Left hindlimb (tissue), 1 donor: ENCODE measurements at regions not wholly inside any gene's neighbourhood (a gene's known extent, or its start where the extent isn't known, plus 50 kb on each side); places are given as distances from the start of the nearest gene placed in this dataset.

Source experiments
- DNase-seq: peaks from one replicate; pipeline ENCODE4 v3.0.0-alpha.2; 2018

DNA sequence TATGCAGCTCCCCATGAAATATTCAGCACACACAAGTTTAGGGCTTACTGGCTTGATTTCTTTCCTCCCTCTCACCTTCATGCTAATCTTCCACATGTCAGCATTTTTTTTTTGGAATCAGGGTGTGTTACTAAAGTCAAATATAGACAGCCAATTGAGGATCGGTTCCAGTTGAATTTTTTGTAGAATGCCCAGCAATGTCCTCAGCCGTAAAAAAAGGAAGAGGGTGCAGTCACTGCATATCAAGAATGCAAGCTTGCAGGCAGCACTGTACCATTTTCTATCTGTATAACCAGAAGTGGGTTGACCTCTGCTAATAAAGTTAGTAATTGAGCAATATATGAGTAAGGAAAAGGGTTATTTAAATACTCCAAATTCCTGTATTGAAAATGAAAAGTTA is 51.4 kb upstream of the CHMP2B start:
- DNase-seq, result no peak

DNA sequence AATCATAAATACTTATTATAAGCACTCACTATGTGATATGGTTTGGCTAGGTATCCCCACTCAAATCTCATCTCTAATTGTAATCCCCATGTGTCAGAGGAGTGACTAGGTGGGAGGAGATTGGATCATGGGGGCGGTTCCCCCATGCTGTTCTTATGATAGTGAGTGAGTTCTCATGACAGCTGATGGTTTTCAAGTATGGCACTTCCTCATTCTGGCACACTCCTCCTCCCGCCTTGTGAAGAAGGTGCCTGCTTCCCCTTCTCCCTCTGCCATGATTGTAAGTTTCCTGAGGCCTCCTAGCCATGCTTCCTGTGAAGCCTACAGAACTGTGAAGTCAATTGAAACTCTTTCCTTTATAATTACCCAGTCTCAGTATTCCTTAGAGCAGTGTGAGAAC is 53.3 kb upstream of the CHMP2B start:
- DNase-seq, result no peak

DNA sequence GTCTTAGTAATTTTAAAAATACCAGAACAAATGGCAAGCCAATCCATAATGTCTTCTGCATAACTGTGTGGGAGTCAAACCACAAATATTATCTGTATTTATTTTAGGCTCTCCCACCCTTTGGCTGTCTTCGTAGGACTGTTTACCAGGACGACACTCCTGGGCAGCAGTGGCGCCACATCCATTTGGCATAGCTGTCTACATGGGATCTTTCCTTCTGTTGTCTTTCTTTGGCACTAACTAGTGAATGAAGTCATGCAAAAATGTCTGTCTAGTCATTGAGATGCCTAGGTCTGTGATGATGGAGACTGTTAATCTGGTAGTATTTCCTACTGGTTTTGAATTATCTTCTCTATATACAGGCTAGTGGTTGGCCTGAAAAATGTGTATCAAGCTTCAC is 54.0 kb upstream of the CHMP2B start:
- DNase-seq, result no peak

DNA sequence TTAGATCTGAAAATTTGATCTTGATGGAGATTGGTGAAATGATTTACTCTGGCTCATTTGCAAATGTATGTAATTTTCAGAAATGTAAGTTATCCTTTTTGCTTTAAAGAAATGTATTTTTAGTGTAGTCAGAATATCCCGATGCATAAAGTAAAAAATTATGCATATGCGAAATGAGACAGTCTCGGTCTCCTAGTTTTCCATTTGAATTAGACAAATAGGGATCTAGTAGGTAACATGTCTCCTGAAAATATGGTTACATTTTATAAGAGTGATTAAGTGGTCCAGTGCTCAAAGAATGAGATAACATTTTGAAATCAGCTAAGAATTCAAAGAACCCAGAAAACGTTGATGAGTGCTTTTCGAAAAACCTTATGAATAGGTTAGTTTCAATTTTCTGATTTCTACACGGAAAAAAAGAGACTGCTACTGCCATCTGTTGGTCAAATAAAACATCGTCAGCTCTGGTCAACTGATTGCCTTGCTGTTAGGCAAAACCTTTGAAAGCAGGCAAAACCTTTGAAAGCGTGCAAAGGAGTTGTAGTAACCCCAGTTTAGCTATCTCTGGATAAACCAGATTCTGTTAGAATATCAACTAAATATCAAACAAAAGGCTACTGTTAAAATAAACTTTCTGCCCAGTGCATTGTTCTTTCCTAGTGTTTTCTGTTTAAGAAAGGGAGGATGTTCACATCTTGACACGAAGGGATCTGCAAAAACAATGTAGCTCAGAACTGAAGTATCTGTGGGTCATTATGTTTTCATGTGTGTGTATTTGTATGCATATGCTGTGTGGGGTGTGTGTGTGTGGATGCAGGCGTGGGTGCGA is 59.3 kb upstream of the CHMP2B start:
- DNase-seq, result no peak

DNA sequence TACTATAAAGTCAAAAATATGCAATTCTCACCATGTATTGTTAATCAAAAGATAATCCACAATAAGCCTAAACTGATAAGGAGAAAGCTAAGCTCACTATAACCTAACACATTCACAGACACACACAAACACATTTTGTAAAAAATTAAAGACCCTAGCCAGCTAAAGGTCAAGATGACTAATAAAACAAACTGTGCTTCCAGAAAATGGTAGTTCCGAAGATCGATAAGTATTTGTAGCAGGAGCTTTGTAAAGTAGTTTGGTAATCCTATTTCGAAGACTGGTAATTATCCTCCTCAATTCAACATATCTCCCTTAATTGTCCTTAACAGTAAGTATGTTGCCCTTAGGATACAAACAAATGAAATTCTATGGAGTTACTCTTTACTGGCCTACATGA is 62.9 kb upstream of the CHMP2B start:
- DNase-seq, result no peak

DNA sequence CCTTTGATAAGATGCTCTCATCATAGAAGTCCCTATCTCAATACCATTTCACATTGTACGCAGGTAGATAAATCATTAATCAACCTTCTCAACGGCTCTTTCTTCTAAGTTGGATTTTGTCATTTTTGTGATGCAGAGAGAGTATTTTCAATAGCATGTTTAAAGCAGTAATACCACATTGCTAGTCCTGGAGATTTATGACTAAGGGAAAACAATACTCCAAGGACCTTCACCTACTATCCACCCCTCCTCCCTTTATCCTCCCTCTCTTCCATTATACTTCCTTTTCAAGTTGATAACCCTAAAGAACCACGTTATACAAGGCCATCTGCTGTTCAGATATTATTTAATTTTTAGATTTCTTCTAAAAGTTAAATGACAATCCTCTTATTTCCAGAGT is 65.3 kb upstream of the CHMP2B start:
- DNase-seq, result no peak

DNA sequence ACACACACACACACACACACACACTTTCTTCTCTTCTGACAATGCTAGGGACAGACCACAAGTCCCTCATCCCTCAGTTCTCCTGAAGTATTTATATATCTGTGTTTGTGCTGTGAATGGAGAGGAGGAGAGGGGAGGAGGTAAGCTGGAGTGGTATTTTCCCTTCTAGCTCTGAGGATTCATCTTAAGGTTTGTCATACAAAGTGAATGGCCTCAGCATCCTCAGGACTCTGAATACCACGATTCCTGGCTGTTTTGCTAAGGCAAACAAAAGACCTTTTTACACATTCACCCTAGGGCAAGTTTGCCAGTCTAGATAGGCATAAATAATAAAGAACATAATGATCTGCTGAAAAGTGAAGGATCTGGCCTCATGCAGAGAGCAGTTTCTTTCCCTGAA is 65.7 kb upstream of the CHMP2B start:
- DNase-seq, result no peak

DNA sequence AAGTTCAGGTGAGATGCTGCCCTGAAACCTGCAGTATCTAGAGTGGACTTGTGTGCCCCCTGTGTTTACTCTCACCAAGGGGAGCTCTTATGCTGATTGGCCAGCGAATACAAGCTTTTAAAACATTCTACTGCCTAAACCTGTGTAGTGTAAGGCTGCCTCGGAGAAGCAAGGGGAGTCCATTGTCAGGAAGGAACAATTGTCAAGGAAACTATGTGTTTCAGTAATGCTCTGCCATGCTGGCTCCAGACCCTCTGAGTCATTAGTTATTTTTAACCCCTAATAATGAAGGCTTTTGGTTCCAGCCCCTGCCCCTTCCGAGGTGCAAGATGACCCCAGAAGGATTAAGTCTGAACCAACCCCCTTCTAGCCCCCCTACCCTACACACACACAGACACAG is 66.1 kb upstream of the CHMP2B start:
- DNase-seq, result no peak

DNA sequence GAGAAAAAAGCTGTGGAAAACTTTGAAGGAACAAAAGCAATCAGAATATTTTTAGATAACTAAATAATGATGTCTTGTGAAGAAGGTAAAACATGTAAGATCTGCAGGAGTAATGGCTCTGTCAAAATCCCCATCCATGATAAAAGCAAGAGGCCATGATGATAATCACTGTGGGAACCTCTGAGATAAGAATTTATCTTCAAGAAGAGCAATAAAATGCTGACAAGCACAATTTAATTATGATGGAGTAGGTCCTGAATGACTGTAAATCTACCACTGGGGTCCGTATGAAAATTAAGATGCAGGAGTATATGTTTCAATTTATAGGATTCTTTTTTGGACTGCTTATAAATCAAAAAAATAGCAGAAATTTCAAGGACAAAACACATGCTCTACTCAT is 68.3 kb upstream of the CHMP2B start:
- DNase-seq, result no peak

DNA sequence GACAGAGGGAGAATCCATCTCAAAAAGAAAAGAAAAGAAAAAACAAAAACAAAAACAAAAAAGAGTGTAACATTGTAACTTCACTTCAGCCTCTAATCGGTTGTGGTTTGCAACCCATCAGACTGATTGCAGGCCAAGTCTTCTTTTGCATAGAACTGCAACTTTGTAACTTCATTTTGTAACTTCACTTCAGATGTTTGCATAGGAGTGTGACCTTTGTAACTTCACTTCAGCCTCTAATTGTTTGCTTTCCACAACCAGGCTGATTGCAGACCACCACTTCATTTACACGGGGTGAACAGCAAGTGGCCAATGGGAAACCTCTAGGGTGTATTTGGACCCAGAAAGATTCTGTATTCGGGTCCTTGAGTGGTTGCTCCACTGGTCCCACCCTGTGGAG is 79.1 kb upstream of the CHMP2B start:
- DNase-seq, result no peak

DNA sequence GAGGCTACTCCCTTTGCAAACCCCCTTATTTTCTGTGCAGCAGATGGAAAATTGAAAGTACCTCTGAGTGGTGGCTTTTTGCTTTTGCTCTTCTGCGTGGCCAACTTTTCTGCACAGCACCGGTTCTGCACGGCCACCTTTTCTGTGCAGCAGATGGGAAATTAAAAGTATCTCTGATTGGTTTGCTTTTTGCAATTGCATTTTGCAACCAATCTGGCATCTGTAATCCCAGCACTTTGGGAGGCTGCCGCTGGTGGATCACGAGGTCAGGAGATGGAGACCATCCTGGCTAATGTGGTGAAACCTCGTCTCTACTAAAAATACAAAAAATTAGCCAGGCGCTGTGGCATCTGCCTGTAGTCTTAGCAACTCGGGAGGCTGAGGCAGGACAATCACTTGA is 79.5 kb upstream of the CHMP2B start:
- DNase-seq, result no peak

DNA sequence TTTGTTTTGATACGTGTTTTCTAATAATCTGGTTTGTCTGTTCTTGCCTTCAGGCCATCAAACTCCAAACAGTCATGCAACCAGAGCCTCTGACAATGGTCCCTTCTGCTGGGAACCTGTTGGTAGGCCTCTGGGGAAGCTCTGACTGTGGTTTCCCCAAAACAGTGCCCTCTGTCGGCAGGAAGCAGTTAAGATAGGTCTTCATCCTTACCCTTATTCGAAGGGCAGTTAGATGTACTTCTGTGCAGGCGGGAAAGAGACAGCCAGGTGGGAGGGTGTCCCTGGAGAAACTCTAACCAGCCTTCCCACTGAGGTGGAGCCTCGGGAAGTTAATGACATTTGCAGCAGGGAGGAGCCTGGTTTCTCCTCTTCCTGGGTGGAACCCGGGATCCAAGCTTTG is 81.6 kb upstream of the CHMP2B start:
- DNase-seq, result no peak

DNA sequence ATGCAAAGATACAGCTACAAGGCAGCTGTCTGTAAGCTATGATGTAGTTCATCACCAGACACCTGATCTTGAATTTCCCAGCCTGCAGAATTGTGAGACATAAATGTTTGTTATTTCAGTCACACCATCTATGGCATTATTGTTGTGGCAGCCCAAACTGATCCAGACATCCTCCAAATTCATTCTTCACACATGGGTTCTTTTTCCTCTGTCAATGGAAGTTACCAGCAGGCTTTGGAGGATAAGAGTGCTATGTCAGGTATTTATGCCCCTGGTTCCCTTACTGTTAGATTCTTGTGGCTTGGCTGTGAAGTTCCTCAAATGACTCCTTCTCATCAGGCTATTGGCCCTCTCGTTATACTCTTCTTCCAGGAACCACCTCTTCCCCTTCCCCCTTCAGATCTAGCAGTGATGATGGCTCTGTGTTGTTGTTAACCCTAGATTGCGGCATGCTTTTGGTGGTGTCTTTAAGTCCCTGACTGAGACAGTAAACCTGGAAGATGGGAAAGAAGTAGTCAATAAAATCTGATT is 91.0 kb upstream of the CHMP2B start:
- no peak for DNase-seq

DNA sequence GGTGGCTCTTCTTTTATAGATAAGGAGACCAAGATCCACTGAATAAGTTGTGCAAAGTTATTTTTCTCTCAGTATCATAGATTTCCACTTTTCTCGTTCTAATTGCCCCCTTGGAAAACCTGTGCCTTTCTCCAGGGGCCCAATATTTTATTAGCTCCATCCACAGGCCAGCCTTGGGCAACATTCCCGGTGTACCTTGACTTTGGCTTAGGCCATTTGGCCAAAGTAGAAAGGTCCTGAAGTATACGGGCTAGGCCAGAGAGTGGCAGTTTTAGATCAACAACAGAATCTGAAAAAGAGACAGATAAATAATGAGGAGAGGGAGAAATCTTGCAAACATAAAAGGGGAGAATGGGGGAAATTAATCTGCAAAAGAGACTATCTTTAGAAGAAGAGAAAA is 91.7 kb upstream of the CHMP2B start:
- DNase-seq, result no peak

DNA sequence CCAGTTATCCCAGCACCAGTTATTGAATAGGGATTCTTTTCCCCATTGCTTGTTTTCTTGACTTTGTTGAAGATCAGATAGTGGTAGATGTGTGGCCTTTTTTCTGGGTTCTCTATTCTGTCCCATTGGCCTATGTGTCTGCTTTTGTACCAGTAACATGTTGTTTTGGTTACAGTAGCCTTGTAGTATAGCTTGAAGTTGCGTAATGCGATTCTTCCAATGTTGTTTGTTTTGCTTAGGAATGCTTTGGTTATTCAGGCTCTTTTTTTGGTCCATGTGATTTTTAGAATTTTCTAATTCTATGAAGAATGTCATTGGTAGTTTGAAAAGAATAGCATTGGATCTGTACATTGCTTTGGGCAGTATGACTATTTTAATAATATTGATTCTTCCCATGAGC is 94.3 kb upstream of the CHMP2B start:
- no peak for DNase-seq

DNA sequence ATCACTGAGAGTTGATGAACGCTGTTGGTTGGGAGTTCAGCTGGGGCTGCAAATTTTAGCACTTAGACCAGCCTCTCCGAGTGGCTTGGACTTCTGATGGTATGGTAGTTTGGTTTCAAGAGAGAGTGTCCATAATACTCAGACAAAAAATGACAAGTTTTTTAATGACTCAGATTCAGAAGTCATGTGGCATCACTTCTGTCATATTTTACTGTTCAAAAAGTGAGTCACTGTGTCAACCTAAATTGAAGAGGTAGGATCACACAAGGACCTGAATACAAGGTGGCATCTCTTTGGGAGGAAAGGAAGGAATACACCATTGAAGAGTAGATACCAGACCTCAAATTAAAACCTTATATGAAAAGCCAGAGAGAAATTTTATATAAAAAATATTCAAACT is 99.1 kb upstream of the CHMP2B start:
- DNase-seq, result no peak

DNA sequence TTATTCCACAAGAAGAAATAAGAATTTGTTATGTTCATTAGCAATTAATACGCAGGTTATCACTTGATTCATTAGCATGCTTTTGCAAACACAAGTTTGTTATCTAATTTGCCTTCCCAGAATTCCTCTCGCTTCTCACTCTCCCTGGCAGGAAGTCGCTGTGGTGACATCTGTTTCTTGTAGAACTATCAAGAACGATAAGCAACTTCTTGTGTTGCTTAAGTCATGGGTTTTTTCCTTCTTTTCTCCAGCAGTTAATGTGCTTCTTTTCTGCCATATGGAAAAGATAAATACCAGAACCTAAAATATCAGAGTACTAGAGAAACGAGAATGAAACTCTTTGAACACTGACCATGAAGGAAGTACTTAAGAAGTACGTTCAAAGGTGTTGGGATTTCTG is 99.8 kb upstream of the CHMP2B start:
- DNase-seq, result no peak

DNA sequence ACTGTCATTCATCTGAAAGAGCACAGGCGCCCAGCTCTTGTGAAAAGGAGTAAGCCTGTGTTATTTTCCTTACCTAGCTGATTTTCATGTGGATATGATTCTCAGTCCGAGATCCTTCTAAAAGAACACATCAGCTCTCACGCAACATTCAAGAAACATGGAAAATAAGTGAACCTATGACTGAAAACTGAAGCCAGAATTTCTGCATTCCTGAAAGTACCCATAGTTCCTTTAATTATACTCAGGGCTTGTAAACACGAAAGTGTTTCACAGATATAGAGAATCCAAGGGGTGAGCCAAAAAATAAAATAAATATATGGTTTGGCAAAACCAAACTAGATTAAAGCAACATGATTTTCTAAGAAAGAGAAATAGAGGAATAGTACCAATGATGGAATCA is 100.8 kb upstream of the CHMP2B start:
- DNase-seq, result no peak

DNA sequence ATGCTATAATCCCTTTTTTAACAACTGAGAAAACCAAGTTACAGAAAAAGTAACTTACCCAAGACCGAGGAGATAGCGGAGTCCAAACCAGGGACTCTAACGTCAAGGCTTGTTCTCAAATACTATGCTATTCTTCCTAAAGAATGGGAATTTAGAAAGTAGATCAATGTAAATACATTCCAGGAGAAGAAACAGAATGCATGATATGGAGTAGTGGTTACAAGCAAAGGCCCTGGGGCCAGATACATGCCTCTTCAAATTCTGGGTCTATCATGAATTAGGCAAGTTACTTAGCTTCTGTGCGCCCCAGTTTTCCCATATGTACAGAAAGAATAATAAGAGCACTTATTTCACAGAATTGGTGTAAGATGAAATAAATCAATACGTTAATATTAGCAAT is 102.0 kb upstream of the CHMP2B start:
- DNase-seq, result no peak

DNA sequence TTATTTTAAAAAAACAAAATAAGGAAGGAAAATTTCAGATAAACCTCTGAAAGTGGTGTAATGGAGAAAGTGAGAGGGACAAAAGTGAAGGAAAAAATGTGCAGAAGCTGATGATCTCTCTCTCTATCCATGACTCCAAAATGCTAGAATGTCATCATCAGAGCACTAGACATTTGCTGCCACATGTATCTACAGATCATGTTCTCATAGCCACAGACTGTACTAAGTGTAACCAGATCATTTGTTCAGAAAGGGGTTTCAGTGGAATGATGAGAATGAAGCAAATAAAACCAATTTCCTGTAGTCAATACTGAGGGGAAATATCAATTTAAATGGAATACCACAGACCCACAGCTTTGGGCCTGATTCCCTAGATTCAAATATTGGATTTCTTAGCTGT is 104.3 kb upstream of the CHMP2B start:
- no peak for DNase-seq

DNA sequence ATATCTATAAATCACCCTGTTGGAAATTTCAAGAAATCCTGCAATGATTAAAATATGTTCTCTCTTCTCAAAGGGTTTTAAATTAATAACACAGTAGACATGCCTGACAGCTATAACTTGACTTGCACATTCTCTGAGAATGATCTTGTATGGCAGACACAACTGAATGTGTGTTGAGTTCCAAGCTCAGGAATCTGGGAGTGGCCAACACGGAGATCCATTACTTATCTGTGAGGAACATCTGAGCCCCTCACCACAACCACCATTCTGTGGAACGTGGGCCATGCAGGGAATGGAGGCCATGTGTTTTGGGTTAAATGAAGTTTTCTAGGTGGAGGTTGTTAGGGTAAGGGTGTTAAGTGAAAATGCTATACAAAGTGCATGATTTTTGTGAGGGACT is 105.3 kb upstream of the CHMP2B start:
- no peak for DNase-seq

DNA sequence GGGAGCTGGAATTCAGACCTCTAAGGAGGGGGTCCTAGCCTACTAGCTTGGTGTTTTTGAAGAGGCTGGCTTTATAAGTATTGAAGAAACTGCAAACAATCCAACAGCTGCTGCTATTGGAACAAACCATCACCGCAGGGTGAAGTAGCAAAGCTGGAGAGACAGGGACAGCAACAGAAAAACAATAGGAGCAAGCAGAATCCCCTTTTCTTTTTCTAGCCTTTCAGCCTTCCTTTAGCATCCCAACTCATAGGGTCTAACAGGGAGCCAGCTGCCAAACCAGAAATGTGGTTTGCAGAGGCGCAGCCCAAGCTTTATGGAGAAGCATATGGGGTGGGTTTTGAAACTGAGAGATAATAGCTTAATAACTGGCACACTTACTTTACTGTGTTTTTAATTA is 106.2 kb upstream of the CHMP2B start:
- DNase-seq, result peak; percentile 32

DNA sequence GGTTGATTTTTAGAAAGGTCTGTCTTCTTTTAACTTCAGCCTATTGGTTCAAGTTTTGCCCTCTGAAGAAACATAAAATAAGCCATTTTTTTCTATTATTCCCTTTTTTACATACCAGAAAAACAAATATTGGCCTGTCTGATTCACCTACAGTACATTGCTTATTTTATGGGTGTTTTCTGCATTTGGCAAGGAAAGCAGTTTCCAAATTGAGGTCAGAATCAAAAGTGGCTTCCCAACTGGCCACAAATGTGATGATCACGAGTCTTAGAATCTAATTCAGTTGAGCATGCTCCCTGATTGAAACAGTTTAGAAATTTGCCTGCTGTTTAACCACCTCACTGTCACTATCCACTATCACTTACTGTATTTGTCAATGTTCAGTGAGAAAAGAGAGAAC is 106.9 kb upstream of the CHMP2B start:
- no peak for DNase-seq

DNA sequence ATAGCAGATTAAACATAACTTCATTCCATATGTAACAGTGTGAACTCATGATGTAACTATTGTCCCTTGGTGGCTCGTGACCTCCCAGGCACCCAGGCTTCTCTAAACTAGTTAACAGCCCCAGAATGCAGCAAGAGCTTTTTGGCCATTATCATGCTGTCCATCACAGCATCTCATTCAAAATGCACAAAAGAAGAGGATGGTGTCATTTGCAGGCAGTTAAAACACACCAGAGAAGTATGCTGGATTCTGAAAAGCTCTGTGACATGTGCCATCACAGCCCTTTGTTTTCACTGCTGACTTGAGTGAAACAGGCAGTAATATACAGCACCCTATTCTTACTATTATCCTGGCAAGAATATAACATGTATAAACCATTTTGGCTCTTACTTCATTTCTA is 117.6 kb upstream of the CHMP2B start:
- no peak for DNase-seq
